ENCODE measurements at regions not wholly inside any gene's neighbourhood (a gene's known extent, or its start where the extent isn't known, plus 50 kb on each side); places are given as distances from the start of the nearest gene placed in this dataset.

DNA sequence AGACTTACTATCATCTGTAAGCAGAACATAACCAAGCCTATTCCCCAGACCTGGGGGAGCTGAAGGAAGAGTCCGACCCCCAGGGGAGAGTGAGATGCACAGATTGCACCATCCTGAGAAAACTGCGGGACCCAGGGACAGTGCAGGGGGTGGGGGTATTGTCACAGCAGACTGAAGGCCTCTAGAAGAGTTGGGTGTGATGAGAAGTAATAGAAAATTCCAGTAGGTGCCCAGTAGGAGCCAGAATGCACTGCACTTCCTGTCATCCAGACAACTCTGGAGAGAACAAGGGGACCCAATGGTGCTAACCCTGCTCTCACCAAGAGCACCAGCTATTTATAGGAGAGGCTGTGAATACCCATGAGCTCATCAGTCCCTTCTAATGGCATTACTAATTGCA is 190.1 kb downstream of the BCL11B start:
- TF ChIP-seq, protein P1, sequence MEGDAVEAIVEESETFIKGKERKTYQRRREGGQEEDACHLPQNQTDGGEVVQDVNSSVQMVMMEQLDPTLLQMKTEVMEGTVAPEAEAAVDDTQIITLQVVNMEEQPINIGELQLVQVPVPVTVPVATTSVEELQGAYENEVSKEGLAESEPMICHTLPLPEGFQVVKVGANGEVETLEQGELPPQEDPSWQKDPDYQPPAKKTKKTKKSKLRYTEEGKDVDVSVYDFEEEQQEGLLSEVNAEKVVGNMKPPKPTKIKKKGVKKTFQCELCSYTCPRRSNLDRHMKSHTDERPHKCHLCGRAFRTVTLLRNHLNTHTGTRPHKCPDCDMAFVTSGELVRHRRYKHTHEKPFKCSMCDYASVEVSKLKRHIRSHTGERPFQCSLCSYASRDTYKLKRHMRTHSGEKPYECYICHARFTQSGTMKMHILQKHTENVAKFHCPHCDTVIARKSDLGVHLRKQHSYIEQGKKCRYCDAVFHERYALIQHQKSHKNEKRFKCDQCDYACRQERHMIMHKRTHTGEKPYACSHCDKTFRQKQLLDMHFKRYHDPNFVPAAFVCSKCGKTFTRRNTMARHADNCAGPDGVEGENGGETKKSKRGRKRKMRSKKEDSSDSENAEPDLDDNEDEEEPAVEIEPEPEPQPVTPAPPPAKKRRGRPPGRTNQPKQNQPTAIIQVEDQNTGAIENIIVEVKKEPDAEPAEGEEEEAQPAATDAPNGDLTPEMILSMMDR (IDR thresholded peaks at IDR 0.05; ENCODE audit: borderline replicate concordance, control extremely low read depth, extremely low read depth, insufficient read depth, missing control alignments): no peak
- no peak for DNase-seq (ENCODE audit: low spot score)
- in situ Hi-C loops (cut with MboI; ENCODE audit: low sequenced_read_pairs, unreplicated experiment): no loop called here

DNA sequence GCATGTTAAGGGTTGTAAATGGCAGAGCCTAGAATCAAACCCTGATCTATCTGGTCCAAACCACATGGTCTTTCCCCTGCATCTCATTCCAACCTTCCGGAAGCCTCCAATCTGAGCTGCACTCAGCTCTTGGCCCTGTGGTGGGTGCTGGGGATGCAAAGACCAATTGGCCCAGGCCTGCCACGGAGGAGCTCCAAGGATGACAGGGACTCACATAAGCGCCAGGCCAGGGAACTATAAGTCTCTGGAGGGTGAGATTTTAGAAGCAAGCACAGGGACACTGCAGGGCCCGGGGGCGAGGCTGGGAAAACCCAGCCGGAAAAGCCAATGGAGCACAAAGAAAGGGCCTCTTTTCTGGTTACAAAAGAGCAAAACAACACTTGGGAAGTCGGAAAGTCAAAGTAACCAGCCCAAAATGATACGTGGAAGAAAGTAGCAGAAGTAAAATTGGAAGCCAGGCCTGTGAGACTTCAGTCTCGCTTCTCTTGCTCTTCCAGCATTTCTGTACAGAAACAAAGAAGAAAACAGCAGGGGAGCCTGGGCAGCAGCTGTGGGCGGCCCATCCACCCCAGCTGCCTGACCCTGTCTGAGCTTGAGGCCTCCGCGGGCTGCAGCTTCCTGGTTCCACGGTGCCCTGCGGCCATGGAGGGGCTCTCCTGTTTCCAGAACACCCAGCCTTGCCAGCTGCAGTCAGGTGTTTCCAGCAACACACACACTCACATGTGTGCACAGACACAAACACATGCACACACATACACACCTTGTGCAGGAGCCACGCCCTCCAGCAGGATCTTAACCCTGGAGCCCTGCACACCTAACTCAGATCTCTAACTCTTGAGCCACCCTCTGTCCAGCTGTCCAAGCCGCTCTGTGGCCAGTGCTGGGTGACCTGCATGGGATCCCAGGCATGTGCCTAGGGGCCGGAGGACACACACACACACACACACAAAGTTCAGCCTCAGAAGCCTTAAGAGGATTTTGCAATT is 178.2 kb downstream of the BCL11B start:
- in situ Hi-C loops (cut with MboI; ENCODE audit: low sequenced_read_pairs, unreplicated experiment): no loop called here
- no peak for DNase-seq (ENCODE audit: low spot score)
- TF ChIP-seq, protein P1 (IDR thresholded peaks at IDR 0.05; ENCODE audit: borderline replicate concordance, control extremely low read depth, extremely low read depth, insufficient read depth, missing control alignments): no peak

DNA sequence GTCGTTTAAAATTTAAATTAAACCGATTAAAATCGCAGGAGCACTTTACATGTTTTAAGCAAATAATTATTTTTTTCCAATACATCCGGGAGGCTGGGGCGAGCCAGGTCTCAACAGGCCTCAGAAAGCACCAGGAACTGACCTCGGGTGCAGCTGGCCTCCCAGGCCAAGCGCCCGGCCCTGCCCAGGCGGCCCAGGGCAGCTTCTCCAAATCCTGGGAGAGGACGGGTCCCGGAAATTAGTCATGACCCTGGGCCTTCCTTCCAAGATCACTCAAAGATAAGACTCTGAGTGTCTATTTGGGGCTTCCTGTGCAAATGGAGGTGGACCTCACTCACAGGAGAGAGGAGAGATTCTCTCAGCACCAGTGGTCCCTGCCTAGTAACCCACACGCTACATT is 177.1 kb downstream of the BCL11B start:
- TF ChIP-seq, protein P1 (IDR thresholded peaks at IDR 0.05; ENCODE audit: borderline replicate concordance, control extremely low read depth, extremely low read depth, insufficient read depth, missing control alignments): no peak
- in situ Hi-C loops (cut with MboI; ENCODE audit: low sequenced_read_pairs, unreplicated experiment): no loop called here
- DNase-seq (ENCODE audit: low spot score): no peak

DNA sequence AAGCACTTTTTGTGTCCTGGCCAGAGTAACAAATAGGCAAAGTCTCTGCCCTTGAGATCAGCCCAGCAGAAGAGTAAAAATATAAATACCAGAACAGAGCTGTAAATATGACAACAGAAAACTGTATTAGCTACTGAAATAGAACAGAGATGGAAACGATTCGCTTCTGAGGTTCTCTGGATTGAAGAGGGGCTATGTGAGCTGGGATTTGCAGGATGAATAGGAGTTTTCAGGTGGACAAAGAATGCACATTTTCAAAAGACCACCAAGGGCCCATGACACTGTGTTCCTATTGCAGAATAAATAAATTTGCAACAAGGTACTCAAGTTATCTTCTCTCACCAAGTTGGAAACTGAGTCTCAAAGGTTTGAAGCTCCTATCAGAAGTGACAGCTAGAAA is 176.6 kb downstream of the BCL11B start:
- no peak for DNase-seq (ENCODE audit: low spot score)
- in situ Hi-C loops (cut with MboI; ENCODE audit: low sequenced_read_pairs, unreplicated experiment): no loop called here
- TF ChIP-seq, protein P1 (IDR thresholded peaks at IDR 0.05; ENCODE audit: borderline replicate concordance, control extremely low read depth, extremely low read depth, insufficient read depth, missing control alignments): no peak

DNA sequence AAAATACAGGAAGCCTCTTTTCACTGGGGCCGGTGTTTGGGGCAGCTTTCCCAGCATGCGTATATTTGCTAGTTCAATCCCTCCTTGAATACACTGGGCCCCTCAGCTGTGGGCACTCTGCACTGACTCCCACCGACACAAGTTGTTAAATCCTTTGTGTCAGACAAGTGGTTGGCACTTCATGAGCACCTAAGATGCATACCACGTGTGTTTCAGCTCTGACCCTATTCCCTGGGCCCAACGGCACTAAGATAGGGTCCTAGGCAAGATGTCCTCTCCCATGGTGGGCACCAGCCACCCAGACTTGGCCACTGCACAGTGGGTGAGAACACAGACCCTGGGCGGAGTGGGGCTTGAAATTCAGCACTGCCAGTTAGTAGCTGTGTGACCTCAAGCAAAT is 173.8 kb downstream of the BCL11B start:
- no peak for DNase-seq (ENCODE audit: low spot score)
- TF ChIP-seq, protein P1 (IDR thresholded peaks at IDR 0.05; ENCODE audit: borderline replicate concordance, control extremely low read depth, extremely low read depth, insufficient read depth, missing control alignments): no peak
- in situ Hi-C loops (cut with MboI; ENCODE audit: low sequenced_read_pairs, unreplicated experiment): no loop called here

DNA sequence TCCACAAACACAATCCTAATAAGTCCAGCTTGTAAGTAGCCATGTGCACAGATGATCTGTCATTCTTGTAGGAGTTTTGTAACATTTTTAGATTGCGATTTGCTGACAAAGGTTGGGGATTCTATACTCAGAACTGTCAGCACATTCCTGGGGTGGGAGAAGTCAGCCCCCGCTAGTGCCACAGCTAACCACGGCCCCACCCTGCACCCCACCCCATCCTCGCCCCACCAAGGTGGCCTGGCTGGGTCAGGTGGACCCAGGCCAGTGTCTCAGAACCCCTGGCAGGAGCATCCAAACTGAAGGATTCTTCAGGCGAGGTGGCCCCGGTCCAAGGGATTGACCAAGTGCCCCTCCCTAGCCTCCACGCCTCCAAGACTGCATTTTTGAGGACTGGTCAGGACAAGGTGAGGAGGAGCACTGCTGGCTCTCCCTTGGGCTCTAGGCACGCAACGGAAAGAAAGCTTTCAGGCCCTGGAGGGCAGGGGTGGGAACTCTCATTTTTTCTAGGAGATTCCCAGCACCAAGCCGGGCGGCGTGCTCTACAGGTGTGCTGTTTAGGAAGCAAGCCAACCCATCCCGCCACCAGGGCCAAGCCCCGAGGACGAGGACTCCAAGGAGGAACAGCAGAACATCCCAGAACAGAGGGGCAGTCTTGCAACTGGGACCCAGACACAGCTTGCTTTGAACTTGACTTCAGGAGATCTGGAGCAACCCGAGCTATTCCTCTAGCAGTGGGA is 172.8 kb downstream of the BCL11B start:
- in situ Hi-C loops (cut with MboI; ENCODE audit: low sequenced_read_pairs, unreplicated experiment): no loop called here
- no peak for DNase-seq (ENCODE audit: low spot score)

More for the DNA sequence above, 172.8 kb downstream of the BCL11B start:
- TF ChIP-seq, protein P1 (IDR thresholded peaks at IDR 0.05; ENCODE audit: borderline replicate concordance, control extremely low read depth, extremely low read depth, insufficient read depth, missing control alignments): no peak
